ENCODE measurements at regions not wholly inside any gene's neighbourhood (a gene's known extent, or its start where the extent isn't known, plus 50 kb on each side); places are given as distances from the start of the nearest gene placed in this dataset.

- TF ChIP-seq CTCF (IDR thresholded peaks at IDR 0.05), result no peak
- no peak for TF ChIP-seq POLR2A (IDR thresholded peaks at IDR 0.05)
- TF ChIP-seq POLR2AphosphoS5 (IDR thresholded peaks at IDR 0.05), result no peak
These were observed 364.8 kb downstream of the PDGFC start for GRCh38 chr4:156606554-156607477.

Data from sigmoid colon (tissue), 4 donors.